Panc1 (cell line): ENCODE measurements at regions not wholly inside any gene's neighbourhood (a gene's known extent, or its start where the extent isn't known, plus 50 kb on each side); places are given as distances from the start of the nearest gene placed in this dataset.

Experiments used
- POLR2AphosphoS5 ChIP-seq: IDR thresholded peaks from 2 replicates; pipeline ENCODE4 v1.6.1; 2012; ENCODE audit warnings: mild to moderate bottlenecking, low read depth, low read length, moderate library complexity
- SIN3A ChIP-seq: IDR thresholded peaks from 2 replicates; pipeline ENCODE4 v1.6.1; 2012; ENCODE audit warnings: low read depth, mild to moderate bottlenecking, low read length, moderate library complexity, borderline replicate concordance; ENCODE audit not compliant: insufficient read depth
- TCF7L2 ChIP-seq: IDR thresholded peaks from 2 replicates; pipeline ENCODE4 v1.6.1; 2011; ENCODE audit warnings: mild to moderate bottlenecking, low read depth, low read length, inconsistent platforms
- TF ChIP-seq, protein P1 (sequence below): fragments of 450-650 bp; IDR thresholded peaks from 2 replicates; pipeline ENCODE4 v1.5.1; 2017; ENCODE audit warnings: mild to moderate bottlenecking
- TF ChIP-seq, protein P2 (sequence below), 2 experiments: IDR thresholded peaks; 2 replicates each; pipeline ENCODE4 v1.6.1; 2011 to 2012; ENCODE audit warnings: low read depth in 2 of 2, control low read depth in 1 of 2, low read length in 1 of 2, mild to moderate bottlenecking in 1 of 2, moderate library complexity in 1 of 2; ENCODE audit not compliant: insufficient read depth in 1 of 2

DNA sequence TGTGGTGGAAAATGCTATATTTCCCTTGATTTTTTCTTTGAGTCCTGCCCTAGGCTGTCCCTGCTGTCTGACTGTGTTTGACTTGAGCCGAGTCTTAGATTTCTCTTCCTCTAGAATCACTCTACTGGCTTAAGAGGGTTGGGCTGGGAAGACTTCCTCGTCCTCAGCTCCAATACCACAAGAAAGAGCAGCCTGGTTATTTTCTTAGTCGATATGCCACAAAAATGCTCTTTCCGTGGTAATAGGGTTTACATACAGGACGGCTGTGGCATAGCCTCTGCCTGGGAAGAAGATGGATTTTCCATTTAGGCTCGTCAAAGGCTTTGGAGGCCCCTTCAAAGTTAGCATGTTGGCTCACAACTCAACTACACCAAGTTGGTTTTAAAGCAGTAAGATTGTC is 212.0 kb upstream of the IGFBP3 start:
- TF ChIP-seq, protein P1, sequence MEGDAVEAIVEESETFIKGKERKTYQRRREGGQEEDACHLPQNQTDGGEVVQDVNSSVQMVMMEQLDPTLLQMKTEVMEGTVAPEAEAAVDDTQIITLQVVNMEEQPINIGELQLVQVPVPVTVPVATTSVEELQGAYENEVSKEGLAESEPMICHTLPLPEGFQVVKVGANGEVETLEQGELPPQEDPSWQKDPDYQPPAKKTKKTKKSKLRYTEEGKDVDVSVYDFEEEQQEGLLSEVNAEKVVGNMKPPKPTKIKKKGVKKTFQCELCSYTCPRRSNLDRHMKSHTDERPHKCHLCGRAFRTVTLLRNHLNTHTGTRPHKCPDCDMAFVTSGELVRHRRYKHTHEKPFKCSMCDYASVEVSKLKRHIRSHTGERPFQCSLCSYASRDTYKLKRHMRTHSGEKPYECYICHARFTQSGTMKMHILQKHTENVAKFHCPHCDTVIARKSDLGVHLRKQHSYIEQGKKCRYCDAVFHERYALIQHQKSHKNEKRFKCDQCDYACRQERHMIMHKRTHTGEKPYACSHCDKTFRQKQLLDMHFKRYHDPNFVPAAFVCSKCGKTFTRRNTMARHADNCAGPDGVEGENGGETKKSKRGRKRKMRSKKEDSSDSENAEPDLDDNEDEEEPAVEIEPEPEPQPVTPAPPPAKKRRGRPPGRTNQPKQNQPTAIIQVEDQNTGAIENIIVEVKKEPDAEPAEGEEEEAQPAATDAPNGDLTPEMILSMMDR = no peak
- TF ChIP-seq SIN3A (no peak), POLR2AphosphoS5 (no peak), TCF7L2 (no peak)
- TF ChIP-seq, protein P2, sequence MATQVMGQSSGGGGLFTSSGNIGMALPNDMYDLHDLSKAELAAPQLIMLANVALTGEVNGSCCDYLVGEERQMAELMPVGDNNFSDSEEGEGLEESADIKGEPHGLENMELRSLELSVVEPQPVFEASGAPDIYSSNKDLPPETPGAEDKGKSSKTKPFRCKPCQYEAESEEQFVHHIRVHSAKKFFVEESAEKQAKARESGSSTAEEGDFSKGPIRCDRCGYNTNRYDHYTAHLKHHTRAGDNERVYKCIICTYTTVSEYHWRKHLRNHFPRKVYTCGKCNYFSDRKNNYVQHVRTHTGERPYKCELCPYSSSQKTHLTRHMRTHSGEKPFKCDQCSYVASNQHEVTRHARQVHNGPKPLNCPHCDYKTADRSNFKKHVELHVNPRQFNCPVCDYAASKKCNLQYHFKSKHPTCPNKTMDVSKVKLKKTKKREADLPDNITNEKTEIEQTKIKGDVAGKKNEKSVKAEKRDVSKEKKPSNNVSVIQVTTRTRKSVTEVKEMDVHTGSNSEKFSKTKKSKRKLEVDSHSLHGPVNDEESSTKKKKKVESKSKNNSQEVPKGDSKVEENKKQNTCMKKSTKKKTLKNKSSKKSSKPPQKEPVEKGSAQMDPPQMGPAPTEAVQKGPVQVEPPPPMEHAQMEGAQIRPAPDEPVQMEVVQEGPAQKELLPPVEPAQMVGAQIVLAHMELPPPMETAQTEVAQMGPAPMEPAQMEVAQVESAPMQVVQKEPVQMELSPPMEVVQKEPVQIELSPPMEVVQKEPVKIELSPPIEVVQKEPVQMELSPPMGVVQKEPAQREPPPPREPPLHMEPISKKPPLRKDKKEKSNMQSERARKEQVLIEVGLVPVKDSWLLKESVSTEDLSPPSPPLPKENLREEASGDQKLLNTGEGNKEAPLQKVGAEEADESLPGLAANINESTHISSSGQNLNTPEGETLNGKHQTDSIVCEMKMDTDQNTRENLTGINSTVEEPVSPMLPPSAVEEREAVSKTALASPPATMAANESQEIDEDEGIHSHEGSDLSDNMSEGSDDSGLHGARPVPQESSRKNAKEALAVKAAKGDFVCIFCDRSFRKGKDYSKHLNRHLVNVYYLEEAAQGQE (IDR thresholded peaks at IDR 0.05; ENCODE audit: insufficient read depth in 1 of 2, low read depth in 2 of 2, low read length in 1 of 2) = no peak
